Mammary epithelial cell (primary cell): ENCODE measurements at regions not wholly inside any gene's neighbourhood (a gene's known extent, or its start where the extent isn't known, plus 50 kb on each side); places are given as distances from the start of the nearest gene placed in this dataset.

Experiments used
- CTCF ChIP-seq, 2 donors: IDR thresholded peaks in 1 of 2; conservative IDR thresholded peaks in 1 of 2; 2 replicates each; pipeline ENCODE4 v1.5.1; 2011 to 2012; ENCODE audit warnings: inconsistent platforms in 2 of 2, low read length in 2 of 2, mild to moderate bottlenecking in 2 of 2, control low read depth in 1 of 2, low read depth in 1 of 2; ENCODE audit not compliant: insufficient read depth in 1 of 2; ENCODE audit errors: extremely low read depth in 1 of 2
- EZH2 ChIP-seq: IDR thresholded peaks from 2 replicates; pipeline ENCODE4 v1.6.1; 2012; ENCODE audit warnings: low read length, inconsistent platforms, borderline replicate concordance

GRCh38 chr7:19834566-19834965 is 61.1 kb upstream of the TMEM196 start:
- no peak for TF ChIP-seq CTCF (conservative IDR thresholded peaks at IDR 0.05 in 1 of 2, IDR thresholded peaks at IDR 0.05 in 1 of 2; ENCODE audit: extremely low read depth in 1 of 2, insufficient read depth in 1 of 2, low read depth in 1 of 2, low read length in 2 of 2)
- no peak for TF ChIP-seq EZH2
